ENCODE measurements at regions not wholly inside any gene's neighbourhood (a gene's known extent, or its start where the extent isn't known, plus 50 kb on each side); places are given as distances from the start of the nearest gene placed in this dataset.

GRCh38 chr6:117130125-117130524 lies 135.2 kb upstream of the VGLL2 start:
- H3K36me3 ChIP-seq, result no peaks in the 10 kb centered on the region
- intact Hi-C loops (cut with DNase I; ENCODE audit: low total_unique reads), result no loop called here

GRCh38 chr6:117136702-117137101 lies 128.7 kb upstream of the VGLL2 start:
- WGBS, 5 donors, result 70 to 88% (median 82%) methylated on average over 1 of the region's 1 CpG
- DNase-seq, result no peak
- Histone ChIP-seq H3K27me3 (replicated peaks in 1 of 7) (no peaks in the 10 kb centered on the region), H3K9me3 (no peaks in the 10 kb centered on the region), H3K36me3 (no peaks in the 10 kb centered on the region), H3K4me1 (no peaks in the 10 kb centered on the region), H3K27ac (no peak overlapping the region), H3K4me3 (no peak overlapping the region)
- TF ChIP-seq POLR2A (IDR thresholded peaks at IDR 0.05) (no peak), CTCF (IDR thresholded peaks at IDR 0.05 in 8 of 11, conservative IDR thresholded peaks at IDR 0.05 in 3 of 11) (no peak), POLR2AphosphoS5 (IDR thresholded peaks at IDR 0.05) (no peak)
- intact Hi-C loops (cut with DNase I; ENCODE audit: low total_unique reads), result no loop called here

More at GRCh38 chr6:117130125-117130524, 135.2 kb upstream of the VGLL2 start:
- no peak for DNase-seq
- Histone ChIP-seq H3K4me3 (no peak overlapping the region), H3K9me3 (peaks cover 0 to 5% (median 0%) of the 10 kb centered on the region in 8 donors), H3K27me3 (replicated peaks in 1 of 7) (no peaks in the 10 kb centered on the region), H3K4me1 (no peaks in the 10 kb centered on the region), H3K27ac (no peak overlapping the region)
- no peak for TF ChIP-seq POLR2AphosphoS5 (IDR thresholded peaks at IDR 0.05)
- no peak for TF ChIP-seq POLR2A (IDR thresholded peaks at IDR 0.05)
- no peak for TF ChIP-seq CTCF (IDR thresholded peaks at IDR 0.05 in 8 of 11, conservative IDR thresholded peaks at IDR 0.05 in 3 of 11)
- 58 to 76% (median 67%) methylated on average over 2 of the region's 2 CpGs for WGBS, 5 donors

- Histone ChIP-seq H3K27ac (no peak overlapping the region), H3K4me1 (no peaks in the 10 kb centered on the region), H3K27me3 (replicated peaks in 1 of 7) (no peaks in the 10 kb centered on the region), H3K36me3 (no peaks in the 10 kb centered on the region), H3K4me3 (no peak overlapping the region), H3K9me3 (no peaks in the 10 kb centered on the region)
- no peak for TF ChIP-seq CTCF (IDR thresholded peaks at IDR 0.05 in 8 of 11, conservative IDR thresholded peaks at IDR 0.05 in 3 of 11)
- no peak for TF ChIP-seq POLR2AphosphoS5 (IDR thresholded peaks at IDR 0.05)
- no peak for TF ChIP-seq POLR2A (IDR thresholded peaks at IDR 0.05)
- 88 to 99% (median 93%) methylated on average over 4 of the region's 4 CpGs for WGBS, 5 donors
- no peak for DNase-seq
- intact Hi-C loops (cut with DNase I; ENCODE audit: low total_unique reads), result no loop called here
Observed at GRCh38 chr6:117137711-117138110, 127.6 kb upstream of the VGLL2 start.

- Histone ChIP-seq H3K9me3 (no peaks in the 10 kb centered on the region), H3K4me3 (no peak overlapping the region), H3K4me1 (no peaks in the 10 kb centered on the region), H3K36me3 (no peaks in the 10 kb centered on the region), H3K27me3 (replicated peaks in 1 of 7) (no peaks in the 10 kb centered on the region), H3K27ac (no peak overlapping the region)
- TF ChIP-seq POLR2AphosphoS5 (IDR thresholded peaks at IDR 0.05) (no peak), CTCF (IDR thresholded peaks at IDR 0.05 in 8 of 11, conservative IDR thresholded peaks at IDR 0.05 in 3 of 11) (no peak), POLR2A (IDR thresholded peaks at IDR 0.05) (no peak)
- no peak for DNase-seq
- intact Hi-C loops (cut with DNase I; ENCODE audit: low total_unique reads), result no loop called here
- 78 to 92% (median 81%) methylated on average over 2 of the region's 2 CpGs for WGBS, 5 donors
Observed at GRCh38 chr6:117138425-117138824, 126.9 kb upstream of the VGLL2 start.
